ENCODE measurements at regions not wholly inside any gene's neighbourhood (a gene's known extent, or its start where the extent isn't known, plus 50 kb on each side); places are given as distances from the start of the nearest gene placed in this dataset.

GRCh38 chr15:69825941-69826818 is 271.5 kb downstream of the TLE3 start:
- peak; percentile 71 for DNase-seq

GRCh38 chr15:69826819-69827175 is 270.9 kb downstream of the TLE3 start:
- no peak for DNase-seq

- DNase-seq = no peak
These were observed 270.0 kb downstream of the TLE3 start for GRCh38 chr15:69827751-69828150.

GRCh38 chr15:69828181-69828828 is 269.4 kb downstream of the TLE3 start:
- no peak for DNase-seq

- DNase-seq = no peak
These were observed 267.7 kb downstream of the TLE3 start for GRCh38 chr15:69829974-69830373.

GRCh38 chr15:69830430-69830829 is 267.3 kb downstream of the TLE3 start:
- no peak for DNase-seq

GRCh38 chr15:69830876-69831275 is 266.8 kb downstream of the TLE3 start:
- no peak for DNase-seq

- DNase-seq = no peak
These were observed 263.4 kb downstream of the TLE3 start for GRCh38 chr15:69834267-69834666.

- DNase-seq = peak; percentile 39
These were observed 263.0 kb downstream of the TLE3 start for GRCh38 chr15:69834761-69835160.

- DNase-seq = no peak
These were observed 261.7 kb downstream of the TLE3 start for GRCh38 chr15:69836048-69836447.

GRCh38 chr15:69836526-69837230 is 261.0 kb downstream of the TLE3 start:
- no peak for DNase-seq

GRCh38 chr15:69838338-69838737 is 259.4 kb downstream of the TLE3 start:
- no peak for DNase-seq

- no peak for DNase-seq
These were observed 258.7 kb downstream of the TLE3 start for GRCh38 chr15:69838994-69839393.

GRCh38 chr15:69841113-69841828 is 256.4 kb downstream of the TLE3 start:
- peak; percentile 71 for DNase-seq

GRCh38 chr15:69842851-69843250 is 254.9 kb downstream of the TLE3 start:
- no peak for DNase-seq

- peak; percentile 70 for DNase-seq
These were observed 254.3 kb downstream of the TLE3 start for GRCh38 chr15:69843276-69843899.

GRCh38 chr15:69843900-69844304 is 253.8 kb downstream of the TLE3 start:
- no peak for DNase-seq

- DNase-seq = no peak
These were observed 252.6 kb downstream of the TLE3 start for GRCh38 chr15:69845159-69845558.

- no peak for DNase-seq
These were observed 250.1 kb downstream of the TLE3 start for GRCh38 chr15:69847625-69848024.

GRCh38 chr15:69848096-69848495 is 249.6 kb downstream of the TLE3 start:
- no peak for DNase-seq

- no peak for DNase-seq
These were observed 249.0 kb downstream of the TLE3 start for GRCh38 chr15:69848551-69849231.

- DNase-seq = no peak
These were observed 248.5 kb downstream of the TLE3 start for GRCh38 chr15:69849232-69849610.
